Progenitor cell of endocrine pancreas (in vitro differentiated cells): ENCODE measurements at regions not wholly inside any gene's neighbourhood (a gene's known extent, or its start where the extent isn't known, plus 50 kb on each side); places are given as distances from the start of the nearest gene placed in this dataset.

ENCODE experiments used
- DNase-seq: peaks from one replicate; pipeline ENCODE4 v3.0.0; 2021; ENCODE audit warnings: low spot score; ENCODE audit not compliant: unreplicated experiment
- H3K27ac Mint-ChIP-seq: 2 replicates; pipeline ENCODE4 v1.8.0; 2021; ENCODE audit warnings: mild to moderate bottlenecking, moderate library complexity, mixed read lengths
- H3K27me3 Mint-ChIP-seq: 2 replicates; pipeline ENCODE4 v1.8.0; 2021; ENCODE audit warnings: mixed read lengths
- H3K36me3 Mint-ChIP-seq: 2 replicates; pipeline ENCODE4 v1.8.0; 2022; ENCODE audit warnings: mixed read lengths; ENCODE audit not compliant: insufficient read depth
- H3K4me1 Mint-ChIP-seq: 2 replicates; pipeline ENCODE4 v1.8.0; 2021; ENCODE audit warnings: low read depth, mixed read lengths
- H3K4me3 Mint-ChIP-seq: 2 replicates; pipeline ENCODE4 v1.8.0; 2021; ENCODE audit warnings: low read depth, mild to moderate bottlenecking, moderate library complexity, mixed read lengths
- H3K9me3 Mint-ChIP-seq: 2 replicates; pipeline ENCODE4 v1.8.0; 2021; ENCODE audit warnings: low read depth, mixed read lengths
- CTCF ChIP-seq: fragments of 200-600 bp; sonication (generic); IDR thresholded peaks from one replicate; pipeline ENCODE4 v1.5.0; 2021; ENCODE audit warnings: antibody characterized with exemption, mild to moderate bottlenecking; ENCODE audit not compliant: unreplicated experiment

- no peak for TF ChIP-seq CTCF
- Mint-ChIP-seq H3K27me3 (no peaks in the 10 kb centered on the region), H3K27ac (peak overlapping the region; percentile 74), H3K36me3 (peaks cover 7% of the 10 kb centered on the region), H3K4me3 (peak overlapping the region; percentile 7), H3K4me1 (peaks cover 36% of the 10 kb centered on the region), H3K9me3 (peaks cover 22% of the 10 kb centered on the region)
- DNase-seq: no peak
Observed at GRCh38 chr1:173128742-173129141, 78.0 kb upstream of the TNFSF18 start.

- H3K27me3 Mint-ChIP-seq: no peaks in the 10 kb centered on the region
- peak overlapping the region; percentile 22 for H3K4me3 Mint-ChIP-seq
- peaks cover 42% of the 10 kb centered on the region for H3K4me1 Mint-ChIP-seq
- peaks cover 7% of the 10 kb centered on the region for H3K36me3 Mint-ChIP-seq
- H3K27ac Mint-ChIP-seq: peak overlapping the region; percentile 88
- no peak for DNase-seq
- no peak for TF ChIP-seq CTCF
- H3K9me3 Mint-ChIP-seq: peaks cover 22% of the 10 kb centered on the region
Observed at GRCh38 chr1:173127369-173128307, 76.9 kb upstream of the TNFSF18 start.

GRCh38 chr1:173126421-173126820 is 75.7 kb upstream of the TNFSF18 start:
- Mint-ChIP-seq H3K36me3 (peaks cover 7% of the 10 kb centered on the region), H3K9me3 (peaks cover 19% of the 10 kb centered on the region), H3K27ac (no peak overlapping the region), H3K4me3 (no peak overlapping the region), H3K4me1 (peaks cover 47% of the 10 kb centered on the region), H3K27me3 (no peaks in the 10 kb centered on the region)
- no peak for TF ChIP-seq CTCF
- no peak for DNase-seq

GRCh38 chr1:173122958-173123852 is 72.5 kb upstream of the TNFSF18 start:
- Mint-ChIP-seq H3K27me3 (no peaks in the 10 kb centered on the region), H3K4me1 (peaks cover 37% of the 10 kb centered on the region), H3K27ac (peak overlapping the region; percentile 91), H3K4me3 (no peak overlapping the region), H3K9me3 (peaks cover 10% of the 10 kb centered on the region), H3K36me3 (peaks cover 2% of the 10 kb centered on the region)
- no peak for TF ChIP-seq CTCF
- DNase-seq: no peak

GRCh38 chr1:173122344-173122935 is 71.7 kb upstream of the TNFSF18 start:
- no peak for DNase-seq
- Mint-ChIP-seq H3K4me3 (no peak overlapping the region), H3K27ac (peak overlapping the region; percentile 91), H3K27me3 (no peaks in the 10 kb centered on the region), H3K9me3 (peaks cover 10% of the 10 kb centered on the region), H3K36me3 (peaks cover 2% of the 10 kb centered on the region), H3K4me1 (peaks cover 30% of the 10 kb centered on the region)
- TF ChIP-seq CTCF: no peak
